ENCODE measurements at regions not wholly inside any gene's neighbourhood (a gene's known extent, or its start where the extent isn't known, plus 50 kb on each side); places are given as distances from the start of the nearest gene placed in this dataset.

DNA sequence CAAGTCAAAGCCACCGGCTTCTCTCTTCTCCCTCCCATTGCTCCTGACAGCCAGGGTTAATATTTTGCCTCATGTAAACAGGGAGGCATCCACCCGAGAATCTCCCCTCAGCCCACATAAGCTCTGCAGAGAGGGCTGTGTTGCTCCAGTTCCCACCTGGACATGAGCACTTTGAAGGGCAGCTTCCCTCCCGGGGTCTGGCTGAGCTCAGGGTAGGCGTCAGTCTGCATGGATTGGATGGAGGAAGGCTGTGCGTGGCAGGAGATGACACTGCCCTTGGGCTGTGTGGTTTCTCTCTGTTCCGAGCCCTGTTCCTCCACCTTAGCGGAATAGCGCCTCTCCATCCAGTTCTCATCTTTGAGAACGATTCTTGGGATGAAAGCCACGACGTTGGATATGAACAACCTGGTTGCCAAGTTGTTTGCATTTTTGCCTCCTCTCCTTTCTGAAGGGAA is 53.7 kb upstream of the ETS2 start:
- TF ChIP-seq EZH2 (IDR thresholded peaks at IDR 0.05; ENCODE audit: low read length, unreplicated experiment) (no peak), CTCF (conservative IDR thresholded peaks at IDR 0.05; ENCODE audit: low read depth, low read length) (no peak)
